NCI-H748 (cell line): ENCODE measurements at regions not wholly inside any gene's neighbourhood (a gene's known extent, or its start where the extent isn't known, plus 50 kb on each side); places are given as distances from the start of the nearest gene placed in this dataset.

ENCODE experiments used
- DNase-seq: peaks from one replicate; lab custom pipeline; 2025; ENCODE audit not compliant: unreplicated experiment; lab: John Stamatoyannopoulos, UW

GRCh38 chrX:88526385-88526784 is 220.6 kb upstream of the CPXCR1 start:
- no peak for DNase-seq

GRCh38 chrX:88558421-88558820 is 188.6 kb upstream of the CPXCR1 start:
- no peak for DNase-seq

GRCh38 chrX:88560673-88561330 is 186.2 kb upstream of the CPXCR1 start:
- DNase-seq = no peak

GRCh38 chrX:88584283-88584682 is 162.7 kb upstream of the CPXCR1 start:
- DNase-seq = peak; percentile 4

- DNase-seq = no peak
These were observed 160.7 kb upstream of the CPXCR1 start for GRCh38 chrX:88586317-88586716.

- no peak for DNase-seq
These were observed 143.8 kb upstream of the CPXCR1 start for GRCh38 chrX:88603237-88603636.

- no peak for DNase-seq
These were observed 142.4 kb upstream of the CPXCR1 start for GRCh38 chrX:88604433-88605221.

GRCh38 chrX:88605222-88605583 is 141.8 kb upstream of the CPXCR1 start:
- DNase-seq = no peak

GRCh38 chrX:88612870-88613329 is 134.1 kb upstream of the CPXCR1 start:
- DNase-seq = no peak

GRCh38 chrX:88613338-88613737 is 133.7 kb upstream of the CPXCR1 start:
- DNase-seq = peak; percentile 33

GRCh38 chrX:88621278-88621677 is 125.7 kb upstream of the CPXCR1 start:
- DNase-seq = no peak

- no peak for DNase-seq
These were observed 91.6 kb upstream of the CPXCR1 start for GRCh38 chrX:88655460-88655859.

- no peak for DNase-seq
These were observed 86.2 kb upstream of the CPXCR1 start for GRCh38 chrX:88660836-88661235.

GRCh38 chrX:88672261-88672660 is 74.8 kb upstream of the CPXCR1 start:
- no peak for DNase-seq
